K562 (cell line): ENCODE measurements at regions not wholly inside any gene's neighbourhood (a gene's known extent, or its start where the extent isn't known, plus 50 kb on each side); places are given as distances from the start of the nearest gene placed in this dataset.

ENCODE experiments used
- HDAC6 ChIP-seq: IDR thresholded peaks from 2 replicates; pipeline ENCODE4 v1.6.1; 2012; ENCODE audit warnings: low read depth, mild to moderate bottlenecking, control low read depth, inconsistent platforms, low read length, moderate library complexity
- NFIX ChIP-seq: fragments of 250-450 bp; sonication (Bioruptor Pico); IDR thresholded peaks from 2 replicates; pipeline ENCODE4 v1.4.0; 2020; ENCODE audit warnings: low read depth, mild to moderate bottlenecking, moderate library complexity
- SMARCB1 ChIP-seq: IDR thresholded peaks from 2 replicates; pipeline ENCODE4 v1.6.1; 2011; ENCODE audit warnings: improper control_type of control experiment, low read depth; ENCODE audit not compliant: insufficient read length
- TRIM24 ChIP-seq, 2 experiments: fragments of 450-650 bp; IDR thresholded peaks; 2 replicates each; pipeline ENCODE4 v1.6.1; 2016
- TRIM28 ChIP-seq: fragments of 450-650 bp; IDR thresholded peaks from 2 replicates; pipeline ENCODE4 v1.6.1; 2017
- ZNF197 ChIP-seq: fragments of 200-800 bp; sonication (Bioruptor generic); IDR thresholded peaks from 2 replicates; pipeline ENCODE4 v1.6.1; 2016; ENCODE audit warnings: low read depth, missing genetic modification characterization, missing compliant biosample characterization
- ZNF780A ChIP-seq: fragments of 250-450 bp; sonication (Bioruptor Pico); IDR thresholded peaks from 2 replicates; pipeline ENCODE4 v1.5.0; 2021; ENCODE audit warnings: mild to moderate bottlenecking
- TF ChIP-seq, protein P1 (sequence below): fragments of 250-450 bp; sonication (Bioruptor Pico); IDR thresholded peaks from 2 replicates; pipeline ENCODE4 v1.5.0; 2021
- TF ChIP-seq, protein P2 (sequence below), 2 experiments: fragments of 450-650 bp in 1 of 2; sonication (generic) in 1 of 2; formaldehyde crosslinking in 1 of 2; IDR thresholded peaks; 2 replicates each; pipeline versions ENCODE4 v1.7.1 to v1.9.0; 2016 to 2022; ENCODE audit warnings: inconsistent platforms in 1 of 2, mild to moderate bottlenecking in 1 of 2, missing genetic modification reagents in 1 of 2
- TF ChIP-seq, protein P3 (sequence below): fragments of 250-450 bp; sonication (Bioruptor Pico); IDR thresholded peaks from 2 replicates; pipeline ENCODE4 v1.8.0; 2022; ENCODE audit warnings: inconsistent platforms
- TF ChIP-seq, protein P4 (sequence below): sonication (generic); IDR thresholded peaks from 2 replicates; pipeline ENCODE4 v1.6.1; 2016
- TF ChIP-seq, protein P5 (sequence below): sonication (generic); formaldehyde crosslinking; IDR thresholded peaks from 2 replicates; pipeline ENCODE4 v1.8.0; 2022; ENCODE audit warnings: missing genetic modification reagents, mild to moderate bottlenecking, borderline replicate concordance

DNA sequence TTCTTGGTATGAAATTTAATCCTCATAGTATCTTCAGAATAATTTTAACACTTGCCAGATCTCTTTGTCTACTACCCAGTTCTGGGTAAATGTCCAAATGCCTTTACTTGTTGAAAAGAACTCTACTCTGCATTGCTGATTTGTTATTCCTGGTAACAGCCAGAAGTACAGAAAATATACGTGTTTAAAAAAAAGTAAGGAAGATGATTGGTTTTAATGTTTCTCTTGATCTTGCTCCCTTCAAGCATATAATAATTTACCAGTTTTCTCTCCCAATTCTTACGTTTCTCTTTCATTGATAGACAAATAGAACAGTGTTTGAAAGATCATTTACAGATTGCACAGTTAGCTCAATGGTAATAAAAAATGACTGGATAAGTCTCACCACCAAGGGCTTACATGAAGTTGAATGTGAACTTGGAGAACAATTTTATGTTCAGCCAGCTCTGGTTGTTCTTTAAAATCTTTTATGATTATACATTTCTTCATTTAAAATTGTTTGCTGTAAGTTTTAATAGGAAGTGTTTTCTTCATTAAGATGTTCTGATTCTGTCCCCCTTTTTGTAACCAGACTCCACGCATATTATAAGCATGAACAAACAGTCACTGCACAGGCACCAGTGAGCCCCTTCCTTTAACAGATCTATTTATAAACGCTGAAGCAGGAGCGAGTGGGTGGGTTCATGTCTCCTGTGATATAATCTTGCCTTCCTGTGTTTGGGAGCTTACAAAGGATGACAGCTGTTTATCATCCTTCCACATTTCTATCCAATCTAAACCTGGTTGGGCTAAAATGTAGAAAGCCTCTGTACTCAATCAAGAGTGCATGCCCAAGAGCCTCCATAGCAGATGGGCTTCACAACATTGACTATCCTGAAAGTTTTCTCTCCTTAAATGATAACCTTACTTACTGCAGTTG is 299.5 kb downstream of the PRL start (continued):
- TF ChIP-seq, protein P1, sequence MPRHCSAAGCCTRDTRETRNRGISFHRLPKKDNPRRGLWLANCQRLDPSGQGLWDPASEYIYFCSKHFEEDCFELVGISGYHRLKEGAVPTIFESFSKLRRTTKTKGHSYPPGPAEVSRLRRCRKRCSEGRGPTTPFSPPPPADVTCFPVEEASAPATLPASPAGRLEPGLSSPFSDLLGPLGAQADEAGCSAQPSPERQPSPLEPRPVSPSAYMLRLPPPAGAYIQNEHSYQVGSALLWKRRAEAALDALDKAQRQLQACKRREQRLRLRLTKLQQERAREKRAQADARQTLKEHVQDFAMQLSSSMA (CRISPR knock-in tag) = no peak
- TF ChIP-seq HDAC6 = no peak
- TF ChIP-seq NFIX (CRISPR knock-in tag) = no peak
- 0 out of 2 replicates have a peak, but pooled peaks have one; percentile 37 for TF ChIP-seq ZNF197 (CRISPR knock-in tag)
- TF ChIP-seq, protein P2, sequence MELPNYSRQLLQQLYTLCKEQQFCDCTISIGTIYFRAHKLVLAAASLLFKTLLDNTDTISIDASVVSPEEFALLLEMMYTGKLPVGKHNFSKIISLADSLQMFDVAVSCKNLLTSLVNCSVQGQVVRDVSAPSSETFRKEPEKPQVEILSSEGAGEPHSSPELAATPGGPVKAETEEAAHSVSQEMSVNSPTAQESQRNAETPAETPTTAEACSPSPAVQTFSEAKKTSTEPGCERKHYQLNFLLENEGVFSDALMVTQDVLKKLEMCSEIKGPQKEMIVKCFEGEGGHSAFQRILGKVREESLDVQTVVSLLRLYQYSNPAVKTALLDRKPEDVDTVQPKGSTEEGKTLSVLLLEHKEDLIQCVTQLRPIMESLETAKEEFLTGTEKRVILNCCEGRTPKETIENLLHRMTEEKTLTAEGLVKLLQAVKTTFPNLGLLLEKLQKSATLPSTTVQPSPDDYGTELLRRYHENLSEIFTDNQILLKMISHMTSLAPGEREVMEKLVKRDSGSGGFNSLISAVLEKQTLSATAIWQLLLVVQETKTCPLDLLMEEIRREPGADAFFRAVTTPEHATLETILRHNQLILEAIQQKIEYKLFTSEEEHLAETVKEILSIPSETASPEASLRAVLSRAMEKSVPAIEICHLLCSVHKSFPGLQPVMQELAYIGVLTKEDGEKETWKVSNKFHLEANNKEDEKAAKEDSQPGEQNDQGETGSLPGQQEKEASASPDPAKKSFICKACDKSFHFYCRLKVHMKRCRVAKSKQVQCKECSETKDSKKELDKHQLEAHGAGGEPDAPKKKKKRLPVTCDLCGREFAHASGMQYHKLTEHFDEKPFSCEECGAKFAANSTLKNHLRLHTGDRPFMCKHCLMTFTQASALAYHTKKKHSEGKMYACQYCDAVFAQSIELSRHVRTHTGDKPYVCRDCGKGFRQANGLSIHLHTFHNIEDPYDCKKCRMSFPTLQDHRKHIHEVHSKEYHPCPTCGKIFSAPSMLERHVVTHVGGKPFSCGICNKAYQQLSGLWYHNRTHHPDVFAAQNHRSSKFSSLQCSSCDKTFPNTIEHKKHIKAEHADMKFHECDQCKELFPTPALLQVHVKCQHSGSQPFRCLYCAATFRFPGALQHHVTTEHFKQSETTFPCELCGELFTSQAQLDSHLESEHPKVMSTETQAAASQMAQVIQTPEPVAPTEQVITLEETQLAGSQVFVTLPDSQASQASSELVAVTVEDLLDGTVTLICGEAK (IDR thresholded peaks at IDR 0.05) = no peak
- TF ChIP-seq, protein P2 (CRISPR knock-in tag; IDR thresholded peaks at IDR 0.05) = no peak
- peak in 1 of 2 experiments; percentile 41; a peak in 1 of 4 replicates for TF ChIP-seq TRIM24 (IDR thresholded peaks at IDR 0.05)
- TF ChIP-seq, protein P3, sequence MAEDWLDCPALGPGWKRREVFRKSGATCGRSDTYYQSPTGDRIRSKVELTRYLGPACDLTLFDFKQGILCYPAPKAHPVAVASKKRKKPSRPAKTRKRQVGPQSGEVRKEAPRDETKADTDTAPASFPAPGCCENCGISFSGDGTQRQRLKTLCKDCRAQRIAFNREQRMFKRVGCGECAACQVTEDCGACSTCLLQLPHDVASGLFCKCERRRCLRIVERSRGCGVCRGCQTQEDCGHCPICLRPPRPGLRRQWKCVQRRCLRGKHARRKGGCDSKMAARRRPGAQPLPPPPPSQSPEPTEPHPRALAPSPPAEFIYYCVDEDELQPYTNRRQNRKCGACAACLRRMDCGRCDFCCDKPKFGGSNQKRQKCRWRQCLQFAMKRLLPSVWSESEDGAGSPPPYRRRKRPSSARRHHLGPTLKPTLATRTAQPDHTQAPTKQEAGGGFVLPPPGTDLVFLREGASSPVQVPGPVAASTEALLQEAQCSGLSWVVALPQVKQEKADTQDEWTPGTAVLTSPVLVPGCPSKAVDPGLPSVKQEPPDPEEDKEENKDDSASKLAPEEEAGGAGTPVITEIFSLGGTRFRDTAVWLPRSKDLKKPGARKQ (CRISPR knock-in tag) = peak; percentile 7; the same call in 1 of the 2 replicates
- TF ChIP-seq, protein P4, sequence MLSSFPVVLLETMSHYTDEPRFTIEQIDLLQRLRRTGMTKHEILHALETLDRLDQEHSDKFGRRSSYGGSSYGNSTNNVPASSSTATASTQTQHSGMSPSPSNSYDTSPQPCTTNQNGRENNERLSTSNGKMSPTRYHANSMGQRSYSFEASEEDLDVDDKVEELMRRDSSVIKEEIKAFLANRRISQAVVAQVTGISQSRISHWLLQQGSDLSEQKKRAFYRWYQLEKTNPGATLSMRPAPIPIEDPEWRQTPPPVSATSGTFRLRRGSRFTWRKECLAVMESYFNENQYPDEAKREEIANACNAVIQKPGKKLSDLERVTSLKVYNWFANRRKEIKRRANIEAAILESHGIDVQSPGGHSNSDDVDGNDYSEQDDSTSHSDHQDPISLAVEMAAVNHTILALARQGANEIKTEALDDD = peak; percentile 62
- peak; percentile 30; the same call in 1 of the 2 replicates for TF ChIP-seq TRIM28
- TF ChIP-seq, protein P5, sequence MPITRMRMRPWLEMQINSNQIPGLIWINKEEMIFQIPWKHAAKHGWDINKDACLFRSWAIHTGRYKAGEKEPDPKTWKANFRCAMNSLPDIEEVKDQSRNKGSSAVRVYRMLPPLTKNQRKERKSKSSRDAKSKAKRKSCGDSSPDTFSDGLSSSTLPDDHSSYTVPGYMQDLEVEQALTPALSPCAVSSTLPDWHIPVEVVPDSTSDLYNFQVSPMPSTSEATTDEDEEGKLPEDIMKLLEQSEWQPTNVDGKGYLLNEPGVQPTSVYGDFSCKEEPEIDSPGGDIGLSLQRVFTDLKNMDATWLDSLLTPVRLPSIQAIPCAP (CRISPR knock-in tag) = no peak
- TF ChIP-seq SMARCB1 = no peak
- no peak for TF ChIP-seq ZNF780A (CRISPR knock-in tag)
